ENCODE measurements at regions not wholly inside any gene's neighbourhood (a gene's known extent, or its start where the extent isn't known, plus 50 kb on each side); places are given as distances from the start of the nearest gene placed in this dataset.

GRCh38 chr9:8186560-8186959 lies 387.0 kb upstream of the DMAC1 start:
- DNase-seq = no peak

GRCh38 chr9:8183618-8184017 lies 384.0 kb upstream of the DMAC1 start:
- DNase-seq = no peak

- no peak for DNase-seq
Measured at GRCh38 chr9:8179381-8180053, 379.9 kb upstream of the DMAC1 start.

GRCh38 chr9:8172000-8172399 lies 372.4 kb upstream of the DMAC1 start:
- no peak for DNase-seq

DNA sequence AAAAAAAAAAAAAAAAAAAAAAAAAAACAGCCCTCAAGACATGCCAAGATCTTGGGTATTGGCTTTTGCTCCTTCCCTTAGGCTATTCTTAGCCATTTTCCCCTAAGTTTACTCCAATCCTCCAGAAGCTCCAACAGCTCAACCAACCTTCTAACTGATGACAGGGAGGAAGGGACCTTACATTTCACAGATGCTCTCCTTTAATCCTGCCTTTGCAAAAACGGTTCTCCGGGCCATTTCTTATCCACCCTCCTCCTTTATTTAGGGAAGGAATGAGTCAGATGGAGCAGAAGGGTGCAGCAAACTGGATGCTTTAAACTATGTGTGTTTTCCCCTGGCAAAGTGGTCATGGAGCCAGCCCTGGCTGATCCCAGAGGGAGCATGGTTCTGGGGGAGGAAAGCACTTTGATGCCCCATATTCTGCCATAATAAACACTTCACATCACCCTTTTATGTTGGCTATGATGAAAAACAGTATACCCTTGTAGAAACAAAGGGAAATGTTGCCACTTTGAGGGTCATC lies 369.4 kb upstream of the DMAC1 start:
- no peak for DNase-seq

DNA sequence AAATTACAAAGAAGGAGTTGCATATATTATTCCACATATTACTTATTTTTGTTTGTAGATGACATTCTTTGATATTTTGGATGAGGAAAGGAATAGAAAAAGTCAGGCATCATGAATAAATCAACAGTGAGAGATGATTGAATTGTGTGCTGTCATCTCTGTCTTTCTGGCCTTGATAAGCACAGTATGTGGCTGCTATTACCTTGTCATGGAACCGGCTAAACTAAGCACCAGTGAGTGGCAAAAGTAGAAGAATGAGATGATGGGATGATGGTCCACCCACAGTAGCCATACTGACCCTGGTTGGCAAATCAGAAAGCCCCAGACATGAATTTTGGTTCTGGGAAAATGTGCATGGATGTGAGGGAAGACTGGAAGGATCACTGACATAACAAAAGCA lies 361.2 kb upstream of the DMAC1 start:
- no peak for DNase-seq

DNA sequence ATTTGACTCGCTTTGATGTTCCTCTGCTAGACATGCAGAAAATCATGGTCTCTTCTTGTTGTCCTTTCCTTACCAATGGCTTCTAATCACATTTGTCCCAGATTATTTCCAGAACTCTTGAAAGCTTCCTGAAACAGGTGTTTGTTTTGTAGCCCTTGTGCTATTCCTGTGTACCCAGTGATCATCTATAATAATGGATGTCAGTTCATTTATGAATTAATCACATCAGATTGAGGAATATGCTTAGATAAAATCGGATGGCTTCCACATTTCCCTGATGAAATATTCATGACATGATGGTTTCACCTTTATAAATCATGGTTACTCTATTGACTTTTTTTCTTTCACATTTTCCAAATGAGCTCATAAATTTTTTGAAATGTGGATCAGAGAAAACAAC lies 359.0 kb upstream of the DMAC1 start:
- no peak for DNase-seq

- no peak for DNase-seq
Measured at GRCh38 chr9:8157683-8158324, 358.2 kb upstream of the DMAC1 start.

DNA sequence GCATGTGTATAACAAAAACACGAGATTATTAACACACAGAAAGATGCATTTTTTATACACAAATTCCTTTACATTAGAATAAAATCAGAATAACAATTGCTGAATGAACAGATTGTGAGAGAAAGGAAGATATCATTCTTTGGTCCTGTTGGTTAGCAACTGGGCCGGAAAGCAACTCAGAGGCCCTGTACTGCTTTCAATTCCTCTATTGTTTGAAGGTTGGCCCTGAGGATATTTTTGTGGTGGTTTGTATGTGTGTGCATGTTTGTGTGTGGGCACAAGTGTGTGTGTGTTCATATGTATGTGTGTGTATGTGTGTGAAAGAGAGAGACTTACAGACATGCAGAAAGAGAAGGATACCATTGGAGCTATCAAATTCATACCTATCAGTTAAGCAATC lies 356.8 kb upstream of the DMAC1 start:
- no peak for DNase-seq

GRCh38 chr9:8155706-8156105 lies 356.1 kb upstream of the DMAC1 start:
- no peak for DNase-seq

- no peak for DNase-seq
Measured at GRCh38 chr9:8143677-8144076, 344.1 kb upstream of the DMAC1 start.

DNA sequence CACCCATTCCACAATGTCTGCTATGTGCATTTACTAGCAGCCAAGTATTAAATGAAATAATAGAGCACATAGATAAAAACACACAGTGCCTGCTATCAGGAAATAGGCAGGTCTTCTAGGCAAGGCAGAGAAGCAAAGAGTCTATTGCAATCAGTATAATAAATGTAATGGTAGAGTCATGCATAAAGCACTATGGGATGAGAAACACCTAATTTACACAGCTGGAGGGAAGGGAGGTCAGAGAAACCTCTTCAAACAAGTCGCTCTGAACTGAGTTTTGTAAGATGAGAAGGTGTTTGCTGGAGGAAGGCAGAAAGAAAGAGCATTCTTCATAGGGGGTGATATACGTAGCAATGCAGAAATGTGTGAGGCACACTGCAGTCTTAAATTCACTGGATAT lies 341.0 kb upstream of the DMAC1 start:
- no peak for DNase-seq

DNA sequence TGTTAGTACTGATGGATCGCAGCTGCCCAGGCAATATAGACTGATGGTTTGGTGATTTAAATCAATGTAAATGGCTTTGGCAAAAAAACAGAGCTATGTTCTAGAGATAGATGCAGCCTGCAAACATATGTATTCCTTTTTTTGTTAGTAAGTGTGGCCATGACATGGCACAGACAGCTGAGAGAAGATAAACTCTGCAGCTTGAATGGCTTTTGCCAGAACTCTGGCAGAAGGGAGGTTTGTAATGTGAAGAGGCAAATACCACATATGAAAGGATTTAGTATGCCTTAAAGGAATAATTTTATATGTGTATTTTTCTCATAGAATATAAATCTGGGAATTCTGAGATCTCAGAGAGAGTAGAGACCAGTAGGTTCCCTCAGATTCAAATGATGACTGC lies 340.2 kb upstream of the DMAC1 start:
- DNase-seq = no peak

DNA sequence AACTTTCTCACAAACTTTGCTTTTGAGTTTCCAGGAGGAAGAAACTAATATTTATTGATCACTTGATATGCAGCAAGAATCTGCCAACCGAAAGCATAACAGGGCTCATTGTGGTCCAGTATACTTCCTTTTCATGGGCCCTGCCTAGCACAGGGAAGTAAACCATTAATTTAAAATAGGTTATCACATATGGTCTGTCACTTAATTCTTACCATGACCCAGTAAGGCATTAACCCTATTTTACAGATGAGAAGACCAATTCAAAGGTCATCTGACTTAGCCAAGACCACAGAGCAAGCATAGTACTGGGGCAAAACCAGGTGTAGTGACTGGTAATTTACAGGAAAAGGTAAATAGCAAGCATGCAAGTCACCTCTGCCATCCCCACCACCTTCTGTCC lies 336.9 kb upstream of the DMAC1 start:
- no peak for DNase-seq

GRCh38 chr9:8134635-8135034 lies 335.1 kb upstream of the DMAC1 start:
- DNase-seq = no peak

DNA sequence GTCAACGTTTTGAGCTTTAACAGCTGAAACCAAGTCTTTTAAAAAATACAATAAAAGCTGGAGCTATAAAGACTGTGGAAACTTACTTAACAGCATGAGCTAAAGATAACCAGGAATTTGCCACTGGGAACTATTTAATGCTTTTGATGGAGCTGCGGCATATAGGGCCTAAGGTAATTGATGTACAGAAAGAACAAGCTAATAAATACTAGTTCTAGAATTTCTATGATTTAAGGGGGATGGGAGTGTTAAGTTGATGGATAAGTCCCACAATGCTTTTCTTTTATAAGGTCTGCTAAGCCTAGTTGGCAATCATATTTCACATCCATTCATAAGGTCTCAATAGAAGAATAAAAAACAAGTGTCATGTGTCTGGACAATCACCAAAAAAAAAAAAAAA lies 334.0 kb upstream of the DMAC1 start:
- DNase-seq = no peak

GRCh38 chr9:8115570-8115969 lies 316.0 kb upstream of the DMAC1 start:
- DNase-seq = no peak

GRCh38 chr9:8114826-8115225 lies 315.2 kb upstream of the DMAC1 start:
- DNase-seq = no peak

GRCh38 chr9:8106362-8106761 lies 306.8 kb upstream of the DMAC1 start:
- no peak for DNase-seq

GRCh38 chr9:8101607-8102006 lies 302.0 kb upstream of the DMAC1 start:
- no peak for DNase-seq

GRCh38 chr9:8096091-8096490 lies 296.5 kb upstream of the DMAC1 start:
- no peak for DNase-seq

- DNase-seq = no peak
Measured at GRCh38 chr9:8095672-8096086, 296.1 kb upstream of the DMAC1 start.

GRCh38 chr9:8088477-8088876 lies 288.9 kb upstream of the DMAC1 start:
- no peak for DNase-seq

- DNase-seq = no peak
Measured at GRCh38 chr9:8085986-8086385, 286.4 kb upstream of the DMAC1 start.

GRCh38 chr9:8078641-8079140 lies 279.1 kb upstream of the DMAC1 start:
- DNase-seq = no peak
